ENCODE measurements at regions not wholly inside any gene's neighbourhood (a gene's known extent, or its start where the extent isn't known, plus 50 kb on each side); places are given as distances from the start of the nearest gene placed in this dataset.

- TF ChIP-seq CTCF (IDR thresholded peaks at IDR 0.05) (no peak), EZH2 (IDR thresholded peaks at IDR 0.05) (no peak), EZH2phosphoT487 (IDR thresholded peaks at IDR 0.05) (no peak)
These were observed 947.5 kb upstream of the CTNND2 start for GRCh38 chr5:12851761-12852160.
